IMR-90 (cell line): ENCODE measurements at regions not wholly inside any gene's neighbourhood (a gene's known extent, or its start where the extent isn't known, plus 50 kb on each side); places are given as distances from the start of the nearest gene placed in this dataset.

ENCODE experiments used
- ATAC-seq: fragments of 200-7000 bp; cut with Tn5 transposase; 2 replicates; pipeline ENCODE4 v1.9.1; 2020; ENCODE audit warnings: low read depth, mild to moderate bottlenecking, moderate library complexity
- BruUV-seq: library from RNA; stranded (reverse); fragments of 400-500 nt; replicated peaks from 2 replicates; lab custom pipeline; 2021; lab: Mats Ljungman, UMichigan
- CTCF ChIA-PET: fragments of 300-600 bp; formaldehyde crosslinking; extraction: SDS; loops from one replicate; lab custom pipeline; 2021; ENCODE audit warnings: antibody characterized with exemption; lab: Yijun Ruan, JAX
- POLR2A ChIA-PET: fragments of 300-600 bp; sonication (Branson Sonifier 250); formaldehyde crosslinking; loops from one replicate; lab custom pipeline; 2022; ENCODE audit warnings: antibody characterized with exemption; ENCODE audit not compliant: unreplicated experiment; lab: Charles Lee
- DNase-seq: peaks from one replicate; pipeline ENCODE4 v3.0.0; 2013
- H2AFZ ChIP-seq: replicated peaks from 2 replicates; pipeline ENCODE3; 2013; ENCODE audit warnings: low read length, mild to moderate bottlenecking; ENCODE audit not compliant: poor library complexity
- H2AK5ac ChIP-seq: 2 replicates; pipeline ENCODE4 v1.6.1; 2013; ENCODE audit warnings: low read depth, low read length, inconsistent platforms
- H2AK9ac ChIP-seq: replicated peaks from 2 replicates; pipeline ENCODE3; 2013; ENCODE audit warnings: mild to moderate bottlenecking, low read depth, low read length, moderate library complexity; ENCODE audit not compliant: poor library complexity
- H2BK120ac ChIP-seq: 2 replicates; pipeline ENCODE4 v1.6.1; 2013; ENCODE audit warnings: low read depth, low read length, inconsistent platforms
- H2BK15ac ChIP-seq: 3 replicates; pipeline ENCODE4 v1.6.1; 2013; ENCODE audit warnings: low read depth, low read length, inconsistent platforms
- H2BK20ac ChIP-seq: 2 replicates; pipeline ENCODE4 v1.6.1; 2013; ENCODE audit warnings: low read depth, mild to moderate bottlenecking, inconsistent platforms, low read length, moderate library complexity
- H2BK5ac ChIP-seq: 2 replicates; pipeline ENCODE4 v1.6.1; 2013; ENCODE audit warnings: mild to moderate bottlenecking, low read depth, low read length, inconsistent platforms; ENCODE audit not compliant: poor library complexity, severe bottlenecking
- H3K14ac ChIP-seq: replicated peaks from 2 replicates; pipeline ENCODE4 v1.6.1; 2013; ENCODE audit warnings: low read depth, low read length, inconsistent platforms
- H3K18ac ChIP-seq: 2 replicates; pipeline ENCODE4 v1.6.1; 2013; ENCODE audit warnings: low read depth, low read length, control low read depth
- H3K23ac ChIP-seq: 2 replicates; pipeline ENCODE4 v1.6.1; 2013; ENCODE audit warnings: low read depth, low read length, inconsistent platforms
- H3K27ac ChIP-seq: 2 replicates; pipeline ENCODE4 v1.5.1; 2013; ENCODE audit warnings: mild to moderate bottlenecking, control low read depth, low read length; ENCODE audit not compliant: insufficient read depth
- H3K27me3 ChIP-seq: 2 replicates; pipeline ENCODE4 v1.6.1; 2013; ENCODE audit warnings: low read length; ENCODE audit not compliant: control insufficient read depth, insufficient read depth
- H3K36me3 ChIP-seq: 2 replicates; pipeline ENCODE4 v1.6.1; 2013; ENCODE audit warnings: low read length, mixed read lengths; ENCODE audit not compliant: control insufficient read depth, insufficient read depth
- H3K4ac ChIP-seq: 2 replicates; pipeline ENCODE4 v1.6.1; 2013; ENCODE audit warnings: low read depth, low read length, inconsistent platforms
- H3K4me1 ChIP-seq: 2 replicates; pipeline ENCODE4 v1.6.1; 2013; ENCODE audit warnings: low read length, mixed read lengths; ENCODE audit not compliant: control insufficient read depth, insufficient read depth
- H3K4me2 ChIP-seq: 2 replicates; pipeline ENCODE4 v1.6.1; 2013; ENCODE audit warnings: low read depth, mild to moderate bottlenecking, control low read depth, low read length, moderate library complexity
- H3K4me3 ChIP-seq: 2 replicates; pipeline ENCODE4 v1.5.1; 2013; ENCODE audit warnings: low read depth, mild to moderate bottlenecking, control low read depth, low read length, moderate library complexity; ENCODE audit not compliant: insufficient read depth
- H3K56ac ChIP-seq: 2 replicates; pipeline ENCODE4 v1.6.1; 2013; ENCODE audit warnings: low read length, inconsistent platforms; ENCODE audit not compliant: insufficient read depth; ENCODE audit errors: extremely low read depth
- H3K79me1 ChIP-seq, 2 experiments: 2 replicates each; pipeline ENCODE4 v1.6.1; 2013; ENCODE audit warnings: low read length in 2 of 2, inconsistent platforms in 1 of 2, low read depth in 1 of 2
- H3K9ac ChIP-seq: 2 replicates; pipeline ENCODE4 v1.6.1; 2013; ENCODE audit warnings: low read depth, low read length, control low read depth
- H3K9me1 ChIP-seq: 2 replicates; pipeline ENCODE4 v1.6.1; 2013; ENCODE audit warnings: low read length, inconsistent platforms; ENCODE audit not compliant: insufficient read depth
- H3K9me3 ChIP-seq: 2 replicates; pipeline ENCODE4 v1.6.1; 2013; ENCODE audit warnings: low read length; ENCODE audit not compliant: control insufficient read depth, insufficient read depth
- H4K20me1 ChIP-seq: 2 replicates; pipeline ENCODE4 v1.6.1; 2013; ENCODE audit warnings: low read length, inconsistent platforms; ENCODE audit not compliant: insufficient read depth
- H4K5ac ChIP-seq: 2 replicates; pipeline ENCODE4 v1.6.1; 2013; ENCODE audit warnings: mild to moderate bottlenecking, low read depth, low read length, control low read depth
- H4K8ac ChIP-seq, 2 experiments: 2 replicates each; pipeline ENCODE4 v1.6.1; 2013; ENCODE audit warnings: low read depth in 2 of 2, low read length in 2 of 2, control low read depth in 1 of 2, inconsistent platforms in 1 of 2
- H4K91ac ChIP-seq: 2 replicates; pipeline ENCODE4 v1.6.1; 2013; ENCODE audit warnings: low read depth, low read length, inconsistent platforms; ENCODE audit not compliant: insufficient read depth
- RAD21 ChIP-seq: IDR thresholded peaks from 2 replicates; pipeline ENCODE4 v1.6.1; 2012; ENCODE audit warnings: low read length, improper control_type of control experiment
- SMC3 ChIP-seq: fragments of 150-350 bp; IDR thresholded peaks from 2 replicates; pipeline ENCODE4 v1.6.1; 2016; ENCODE audit warnings: low read depth, mild to moderate bottlenecking, antibody characterized with exemption, low read length, moderate library complexity
- WGBS, 2 experiments: methylation state at CpG; one replicate each; pipeline versions ENCODE4 v1.1.5 to v1.1.7; 2013; ENCODE audit warnings: missing lambda C conversion rate in 2 of 2; ENCODE audit not compliant: insufficient read length in 1 of 2; ENCODE audit errors: extremely low coverage in 2 of 2; 5-methylcytosine and 5-hydroxymethylcytosine counted together
- dilution Hi-C: fragments of 300-500 bp; cut with HindIII; formaldehyde crosslinking; loops from one replicate; pipeline ENCODE4 v1.14.3; 2018; ENCODE audit warnings: low sequenced_read_pairs; ENCODE audit not compliant: unreplicated experiment
- in situ Hi-C: fragments of 300-500 bp; cut with MboI; formaldehyde crosslinking; loops from 3 replicates; pipeline ENCODE4 v1.14.3; 2019; ENCODE audit warnings: low sequenced_read_pairs, inconsistent platforms, mixed read lengths
- intact Hi-C: fragments of 100-400 bp; cut with micrococcal nuclease; formaldehyde crosslinking; loops from 2 replicates; pipeline ENCODE4 v1.10.0; 2022

DNA sequence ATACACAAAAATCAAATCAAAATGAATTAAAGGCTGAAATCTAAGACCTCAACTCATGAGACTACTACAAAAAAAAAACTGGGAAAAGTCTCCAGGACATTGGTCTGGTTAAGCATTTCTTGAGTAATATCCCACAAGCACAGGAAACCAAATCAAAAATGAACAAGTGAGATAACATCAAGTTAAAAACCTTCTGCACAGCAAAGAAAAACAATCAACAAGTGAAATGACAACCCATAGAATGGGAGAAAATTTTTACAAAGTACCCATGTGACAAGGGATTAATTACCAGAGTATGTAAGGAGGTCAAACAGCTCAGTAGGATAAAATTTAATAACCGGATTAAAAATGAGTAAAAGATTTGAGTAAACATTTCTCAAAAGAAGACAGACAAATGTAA lies 338.7 kb downstream of the SLC16A7 start:
- no peaks in the 10 kb centered on the region for H3K36me3 ChIP-seq
- ATAC-seq (no peak), DNase-seq (no peak)
- no peak overlapping the region for H3K9ac ChIP-seq
- H3K27ac ChIP-seq, result no peak overlapping the region
- H3K9me1 ChIP-seq, result no peaks in the 10 kb centered on the region
- no peak overlapping the region for H3K56ac ChIP-seq
- H2BK20ac ChIP-seq, result no peak overlapping the region
- H2BK5ac ChIP-seq, result no peak overlapping the region
- ChIA-PET CTCF (no interaction called here), POLR2A (no interaction called here)
- H4K91ac ChIP-seq, result no peak overlapping the region
- BruUV-seq, result no TSS peak
- no peak overlapping the region for H4K8ac ChIP-seq
- no peak overlapping the region for H3K4ac ChIP-seq
- H2AK9ac ChIP-seq, result no peak overlapping the region
- H3K79me1 ChIP-seq, result no peaks in the 10 kb centered on the region
- no peak overlapping the region for H2BK15ac ChIP-seq
- TF ChIP-seq SMC3 (no peak), RAD21 (no peak)
- H3K4me1 ChIP-seq, result no peaks in the 10 kb centered on the region
- intact Hi-C loops (no loop called here), dilution Hi-C loops (no loop called here), in situ Hi-C loops (no loop called here)
- H3K4me2 ChIP-seq, result no peak overlapping the region
- no peak overlapping the region for H3K4me3 ChIP-seq
- H3K14ac ChIP-seq, result no peak overlapping the region
- no peak overlapping the region for H2BK120ac ChIP-seq
- no peak overlapping the region for H3K23ac ChIP-seq
- no peak overlapping the region for H3K18ac ChIP-seq
- no peaks in the 10 kb centered on the region for H4K20me1 ChIP-seq
- no peak overlapping the region for H2AFZ ChIP-seq
- H4K5ac ChIP-seq, result no peak overlapping the region
- no peak overlapping the region for H2AK5ac ChIP-seq
- no CpG with 5 or more reads among the region's 1 CpG for WGBS, 2 experiments
- no peaks in the 10 kb centered on the region for H3K27me3 ChIP-seq
- no peaks in the 10 kb centered on the region for H3K9me3 ChIP-seq
